ENCODE measurements at regions not wholly inside any gene's neighbourhood (a gene's known extent, or its start where the extent isn't known, plus 50 kb on each side); places are given as distances from the start of the nearest gene placed in this dataset.

DNA sequence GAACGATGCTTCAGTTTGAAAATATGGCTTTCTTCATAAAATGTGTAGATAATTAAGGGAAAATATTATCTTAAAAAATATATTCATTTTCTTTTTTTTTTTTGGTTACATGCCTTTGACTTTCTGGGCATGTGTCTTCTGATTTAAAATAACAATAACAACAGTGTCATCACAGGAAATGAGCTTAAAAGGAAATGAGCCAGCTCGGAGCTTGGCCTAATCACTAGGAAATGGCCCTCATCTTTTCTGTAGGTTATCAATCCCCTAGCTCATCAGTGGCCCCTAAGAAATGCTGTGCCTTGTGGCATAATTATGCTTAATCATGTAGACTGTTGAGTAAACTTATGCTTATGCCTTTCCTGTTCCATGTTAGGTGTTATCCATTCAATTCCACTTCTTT lies 141.8 kb upstream of the FHL2 start:
- Histone ChIP-seq H3K36me3 (no peaks in the 10 kb centered on the region), H3K27ac (replicated peaks in 1 of 4) (no peak overlapping the region)
- 54% methylated on average over 2 of the region's 2 CpGs for WGBS

GRCh38 chr2:105539331-105539730 lies 140.5 kb upstream of the FHL2 start:
- peak; percentile 47 for DNase-seq (ENCODE audit: extremely low spot score)
- Histone ChIP-seq H3K36me3 (no peaks in the 10 kb centered on the region), H3K27ac (replicated peaks in 1 of 4) (no peak overlapping the region), H3K9me3 (no peaks in the 10 kb centered on the region), H3K4me3 (no peak overlapping the region), H3K4me1 (no peaks in the 10 kb centered on the region), H3K27me3 (peaks cover 0 to 9% (median 0%) of the 10 kb centered on the region in 4 donors)
- whole genome bisulfite sequencing, result 75% methylated on average over 6 of the region's 6 CpGs
- no peak for TF ChIP-seq CTCF (IDR thresholded peaks at IDR 0.05)
- no peak for TF ChIP-seq EP300 (IDR thresholded peaks at IDR 0.05)
- no peak for TF ChIP-seq POLR2A (IDR thresholded peaks at IDR 0.05; ENCODE audit: low read depth)
- no peak for TF ChIP-seq POLR2AphosphoS5 (IDR thresholded peaks at IDR 0.05)
- intact Hi-C loops (cut with DNase I), result no loop called here

More for the DNA sequence above, 141.8 kb upstream of the FHL2 start:
- no peaks in the 10 kb centered on the region for H3K4me1 ChIP-seq
- intact Hi-C loops (cut with DNase I), result no loop called here
- H3K27me3 ChIP-seq, result peaks cover 0 to 6% (median 0%) of the 10 kb centered on the region in 4 donors
- H3K9me3 ChIP-seq, result no peaks in the 10 kb centered on the region
- no peak for DNase-seq (ENCODE audit: extremely low spot score)
- TF ChIP-seq EP300 (IDR thresholded peaks at IDR 0.05) (no peak), CTCF (IDR thresholded peaks at IDR 0.05) (no peak), POLR2A (IDR thresholded peaks at IDR 0.05; ENCODE audit: low read depth) (no peak), POLR2AphosphoS5 (IDR thresholded peaks at IDR 0.05) (no peak)
- H3K4me3 ChIP-seq, result no peak overlapping the region

GRCh38 chr2:105538840-105539239 lies 140.0 kb upstream of the FHL2 start:
- 86% methylated on average over 5 of the region's 5 CpGs for WGBS
- TF ChIP-seq POLR2AphosphoS5 (IDR thresholded peaks at IDR 0.05) (no peak), EP300 (IDR thresholded peaks at IDR 0.05) (no peak), POLR2A (IDR thresholded peaks at IDR 0.05; ENCODE audit: low read depth) (no peak), CTCF (IDR thresholded peaks at IDR 0.05) (no peak)
- intact Hi-C loops (cut with DNase I), result no loop called here

GRCh38 chr2:105537920-105538319 lies 139.1 kb upstream of the FHL2 start:
- H3K27ac ChIP-seq (replicated peaks in 1 of 4), result no peak overlapping the region
- no peaks in the 10 kb centered on the region for H3K4me1 ChIP-seq
- no peak overlapping the region for H3K4me3 ChIP-seq
- no peaks in the 10 kb centered on the region for H3K9me3 ChIP-seq
- TF ChIP-seq CTCF (IDR thresholded peaks at IDR 0.05) (no peak), POLR2AphosphoS5 (IDR thresholded peaks at IDR 0.05) (no peak), POLR2A (IDR thresholded peaks at IDR 0.05; ENCODE audit: low read depth) (no peak), EP300 (IDR thresholded peaks at IDR 0.05) (no peak)
- peak; percentile 82 for DNase-seq (ENCODE audit: extremely low spot score)
- WGBS, result 80% methylated on average over 4 of the region's 4 CpGs
- no peaks in the 10 kb centered on the region for H3K36me3 ChIP-seq
- peaks cover 0 to 9% (median 0%) of the 10 kb centered on the region in 4 donors for H3K27me3 ChIP-seq
- intact Hi-C loops (cut with DNase I), result no loop called here

More at GRCh38 chr2:105538840-105539239, 140.0 kb upstream of the FHL2 start:
- Histone ChIP-seq H3K4me3 (no peak overlapping the region), H3K9me3 (no peaks in the 10 kb centered on the region), H3K4me1 (no peaks in the 10 kb centered on the region), H3K36me3 (no peaks in the 10 kb centered on the region), H3K27ac (replicated peaks in 1 of 4) (no peak overlapping the region), H3K27me3 (peaks cover 0 to 9% (median 0%) of the 10 kb centered on the region in 4 donors)
- DNase-seq (ENCODE audit: extremely low spot score), result peak; percentile 88

GRCh38 chr2:105537466-105537865 lies 138.6 kb upstream of the FHL2 start:
- TF ChIP-seq CTCF (IDR thresholded peaks at IDR 0.05) (no peak), POLR2A (IDR thresholded peaks at IDR 0.05; ENCODE audit: low read depth) (no peak), EP300 (IDR thresholded peaks at IDR 0.05) (no peak), POLR2AphosphoS5 (IDR thresholded peaks at IDR 0.05) (no peak)
- Histone ChIP-seq H3K4me1 (no peaks in the 10 kb centered on the region), H3K27ac (replicated peaks in 1 of 4) (no peak overlapping the region), H3K36me3 (no peaks in the 10 kb centered on the region), H3K4me3 (no peak overlapping the region), H3K9me3 (no peaks in the 10 kb centered on the region), H3K27me3 (peaks cover 0 to 9% (median 0%) of the 10 kb centered on the region in 4 donors)
- WGBS, result 87% methylated on average over 7 of the region's 7 CpGs
- DNase-seq (ENCODE audit: extremely low spot score), result peak; percentile 87
- intact Hi-C loops (cut with DNase I), result no loop called here

Measured in esophagus muscularis mucosa (tissue), 4 donors.